Heart right ventricle (tissue), 16 donors: ENCODE measurements at regions not wholly inside any gene's neighbourhood (a gene's known extent, or its start where the extent isn't known, plus 50 kb on each side); places are given as distances from the start of the nearest gene placed in this dataset.

Experiments used
- ATAC-seq, 8 donors: fragments of 200-7000 bp; cut with Tn5 transposase; one replicate each; pipeline ENCODE4 v1.9.1; 2020; ENCODE audit warnings: mild to moderate bottlenecking in 8 of 8, moderate library complexity in 8 of 8, moderate number of reproducible peaks in 1 of 8
- DNase-seq, 2 donors: peaks; one replicate each; pipeline ENCODE4 v3.0.0-alpha.2; 2020
- H3K27ac ChIP-seq, 10 donors: fragments of 200-600 bp; sonication (generic) in 2 of 10; one replicate each; pipeline versions ENCODE4 v1.5.0 to v1.8.0; 2020 to 2022; ENCODE audit warnings: mild to moderate bottlenecking in 3 of 10
- H3K27me3 ChIP-seq, 7 donors: fragments of 200-600 bp; one replicate each; pipeline ENCODE4 v1.8.0; 2021 to 2022; ENCODE audit warnings: mild to moderate bottlenecking in 2 of 7
- H3K36me3 ChIP-seq, 9 donors: fragments of 200-600 bp; sonication (generic) in 1 of 9; one replicate each; pipeline versions ENCODE4 v1.5.0 to v1.8.0; 2020 to 2022; ENCODE audit warnings: mild to moderate bottlenecking in 2 of 9
- H3K4me1 ChIP-seq, 9 donors: fragments of 200-600 bp; sonication (generic) in 1 of 9; one replicate each; pipeline versions ENCODE4 v1.5.0 to v1.8.0; 2020 to 2022; ENCODE audit warnings: mild to moderate bottlenecking in 4 of 9
- H3K4me3 ChIP-seq, 10 donors: fragments of 200-600 bp; sonication (generic) in 2 of 10; one replicate each; pipeline versions ENCODE4 v1.5.0 to v1.8.0; 2020 to 2022; ENCODE audit warnings: mild to moderate bottlenecking in 7 of 10, moderate library complexity in 2 of 10
- H3K9me3 ChIP-seq, 11 donors: fragments of 200-600 bp in 10 of 11; sonication (generic) in 2 of 11; one replicate each; pipeline versions ENCODE4 v1.5.0 to v1.8.0; 2013 to 2022; ENCODE audit warnings: mild to moderate bottlenecking in 2 of 11, control low read depth in 1 of 11, moderate library complexity in 1 of 11
- CTCF ChIP-seq, 9 donors: fragments of 200-600 bp; sonication (generic) in 2 of 9; IDR thresholded peaks; one replicate each; pipeline versions ENCODE4 v1.5.0 to v1.8.0; 2021 to 2022; ENCODE audit warnings: antibody characterized with exemption in 9 of 9, mild to moderate bottlenecking in 5 of 9, moderate library complexity in 1 of 9
- WGBS, 2 donors: extraction: QIAGEN DNeasy Blood & Tissue Kit; methylation state at CpG; one replicate each; pipeline ENCODE4 v1.1.7; 2013; ENCODE audit warnings: inconsistent platforms in 1 of 2; 5-methylcytosine and 5-hydroxymethylcytosine counted together
- intact Hi-C, 10 donors: fragments of 100-400 bp; cut with DNase I; formaldehyde crosslinking; loops; one replicate each; pipeline versions ENCODE4 v1.11.1 to v1.14.2; 2022
- donor health status: Arrhythmogenic right ventricular cardiomyopathy.
- donor health status: ischemic (EF 13 %, LVEDD 7.1; RV severe dilation, severe dysfunction).
- donor health status: healthy with polysubstance abuse.
- donor health status: DM: no; HTN: yes; CAD: no.
- donor health status: DM: no; HTN: no; CAD: no.
- donor health status: ischemic (EF 25% LVEDD 6.9; RV normal size, moderate dysfunction).
- donor health status: ischemic (EF 25% LVEDD 5.7; RV mildly dilated, moderate dysfunction).
- donor health status: healthy.
- donor health status: DM: yes; HTN: yes; CAD: no.
- donor health status: Ischemic cardiomyopathy.
- donor health status: ischemic (EF 35%, LVEDD 5.7; RV mildly dilated, moderate dysfunction).
- donor health status: nonischemic (EF 11% LVEDD 7.7; RV severe dilation, severe dysfunction).
- donor health status: DM: yes; HTN: yes; CAD: no.
- donor health status: PGD.
- donor health status: ischemic (EF 29% LVEDD 5.4; RV normal size, mild dysfunction).
- donor health status: nonischemic (EF 23%, LVEDD 6.1; RV moderate dilation, normal function).

GRCh38 chr1:181424786-181425403 is 58.4 kb upstream of the CACNA1E start:
- DNase-seq (peak; percentile 54 to 62), ATAC-seq (peak in 7 of 8 donors; percentile 16 to 64 (median 56))
- TF ChIP-seq CTCF (IDR thresholded peaks at IDR 0.05), result peak; percentile 79 to 98 (median 98)
- Histone ChIP-seq H3K4me3 (no peak overlapping the region), H3K4me1 (peaks cover 0 to 5% (median 0%) of the 10 kb centered on the region in 9 donors), H3K36me3 (no peaks in the 10 kb centered on the region), H3K27me3 (peaks cover 0 to 51% (median 17%) of the 10 kb centered on the region in 7 donors), H3K27ac (no peak overlapping the region), H3K9me3 (no peaks in the 10 kb centered on the region)
- intact Hi-C loops, result loop anchor here in 7 of 10 donors (1.0 to 5.0 kb wide), 3 partner anchors 218 to 235 kb away; no protein-coding TSS in a partner anchor
- 13 to 15% methylated on average over 16 of the region's 16 CpGs for WGBS, 2 donors

- Histone ChIP-seq H3K27me3 (peaks cover 0 to 51% (median 17%) of the 10 kb centered on the region in 7 donors), H3K9me3 (no peaks in the 10 kb centered on the region), H3K4me1 (peaks cover 0 to 5% (median 0%) of the 10 kb centered on the region in 9 donors), H3K27ac (no peak overlapping the region), H3K4me3 (no peak overlapping the region), H3K36me3 (no peaks in the 10 kb centered on the region)
- 73 to 78% methylated on average over 8 of the region's 8 CpGs for WGBS, 2 donors
- DNase-seq, result no peak
- no peak for TF ChIP-seq CTCF (IDR thresholded peaks at IDR 0.05)
- ATAC-seq, result no peak
- intact Hi-C loops, result loop anchor here in 7 of 10 donors (1.0 to 5.0 kb wide), 3 partner anchors 218 to 235 kb away; no protein-coding TSS in a partner anchor
These were observed 57.8 kb upstream of the CACNA1E start for GRCh38 chr1:181425566-181425965.

- 91% methylated on average over 3 of the region's 3 CpGs for WGBS, 2 donors
These were observed 53.9 kb upstream of the CACNA1E start for GRCh38 chr1:181429462-181429861.

More at GRCh38 chr1:181429462-181429861, 53.9 kb upstream of the CACNA1E start:
- Histone ChIP-seq H3K9me3 (no peaks in the 10 kb centered on the region), H3K4me1 (peaks cover 0 to 5% (median 0%) of the 10 kb centered on the region in 9 donors), H3K27ac (peak overlapping the region in 3 of 10 donors; percentile 29 to 58 (median 33)), H3K36me3 (no peaks in the 10 kb centered on the region), H3K27me3 (peaks cover 0 to 39% (median 10%) of the 10 kb centered on the region in 7 donors), H3K4me3 (no peak overlapping the region)
- intact Hi-C loops, result loop anchor here in 1 of 10 donors (5.0 kb wide), 1 partner anchor 222 kb away; no protein-coding TSS in a partner anchor
- no peak for TF ChIP-seq CTCF (IDR thresholded peaks at IDR 0.05)
- DNase-seq (no peak), ATAC-seq (no peak)
